ENCODE measurements at regions not wholly inside any gene's neighbourhood (a gene's known extent, or its start where the extent isn't known, plus 50 kb on each side); places are given as distances from the start of the nearest gene placed in this dataset.

DNA sequence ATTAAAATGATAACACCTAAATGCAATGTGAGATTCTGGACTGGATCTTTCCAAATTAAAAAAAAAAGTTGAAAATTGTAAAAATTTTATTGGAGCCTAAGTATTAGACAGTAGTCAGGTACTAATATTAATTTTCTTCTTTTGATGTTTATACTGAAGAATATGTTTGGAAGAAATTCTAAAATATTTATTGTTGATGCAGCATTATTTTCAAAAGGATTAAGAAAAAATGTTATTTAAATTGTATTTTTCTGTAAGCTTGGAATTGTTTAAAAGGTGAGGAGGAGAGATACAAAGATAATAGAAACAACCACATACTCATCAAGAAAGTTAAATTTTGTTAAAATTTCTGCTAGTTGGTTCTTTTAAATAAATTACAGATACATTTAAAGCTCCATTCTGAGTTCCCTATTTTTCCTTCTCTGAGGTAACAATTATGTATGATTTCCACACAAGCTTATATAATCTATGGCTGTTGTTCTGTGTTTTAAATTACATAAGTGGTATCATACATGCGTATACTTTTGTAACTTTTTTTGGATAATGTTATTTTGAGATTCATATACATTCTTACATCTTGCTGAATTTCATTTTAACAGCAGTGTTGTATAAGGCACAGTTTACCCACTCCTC lies 180.3 kb upstream of the RGS18 start:
- no peak for DNase-seq (ENCODE audit: low read depth)

DNA sequence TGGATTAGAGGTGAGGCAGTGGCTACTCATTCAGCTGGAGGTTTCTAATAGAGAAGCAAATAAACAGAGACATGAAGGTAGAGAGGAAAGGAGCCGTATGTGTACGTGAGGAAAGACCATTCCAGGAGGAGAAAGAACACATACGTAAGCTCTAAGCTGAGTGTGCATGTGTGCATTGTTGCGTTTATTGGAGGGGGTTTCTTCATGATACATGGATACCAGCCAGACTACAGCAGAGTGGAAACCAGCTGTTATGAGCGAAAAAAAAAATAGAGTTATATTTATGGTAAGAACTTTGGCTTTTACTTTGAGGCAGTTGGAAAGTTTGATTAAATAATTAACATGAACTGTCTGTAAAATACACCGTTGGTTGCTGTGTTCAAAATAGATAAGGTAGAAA lies 173.4 kb upstream of the RGS18 start:
- no peak for DNase-seq (ENCODE audit: low read depth)

DNA sequence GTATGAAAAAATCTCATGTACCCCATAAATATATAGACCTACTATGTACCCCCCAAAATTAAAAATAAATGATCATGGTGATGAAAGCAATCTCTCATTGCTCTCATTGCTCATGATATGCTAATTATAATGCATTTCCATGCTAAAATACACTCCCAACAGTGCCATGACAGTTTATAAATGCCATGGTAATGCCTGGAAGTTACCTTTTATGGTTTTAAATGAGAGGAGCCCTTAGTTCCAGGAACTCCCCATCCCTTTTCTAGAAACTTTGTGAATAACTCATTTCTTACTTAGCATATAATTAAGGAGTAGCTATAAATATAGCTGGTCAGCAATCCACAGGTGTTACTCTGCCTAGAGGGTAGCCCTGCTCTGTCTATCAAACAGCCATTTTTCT lies 166.1 kb upstream of the RGS18 start:
- no peak for DNase-seq (ENCODE audit: low read depth)

DNA sequence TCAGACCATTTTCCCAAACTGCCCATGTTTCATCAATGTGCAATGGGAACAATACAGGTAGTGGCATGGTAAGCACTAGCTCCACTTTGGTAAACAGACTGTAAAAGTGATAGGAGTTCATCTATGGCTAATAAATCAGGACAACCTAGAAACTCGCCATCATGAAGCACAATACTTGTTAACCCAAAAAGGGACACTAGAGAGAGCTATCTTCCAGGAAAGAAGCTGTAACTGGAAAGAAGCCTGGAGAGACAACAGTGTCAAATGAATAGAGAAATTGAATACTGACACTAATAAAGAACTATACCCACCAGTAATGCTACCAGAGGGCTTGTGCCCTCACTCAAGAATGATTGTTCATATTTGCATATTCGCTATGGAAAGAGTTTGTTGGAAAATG lies 164.7 kb upstream of the RGS18 start:
- DNase-seq (ENCODE audit: low read depth), result no peak

DNA sequence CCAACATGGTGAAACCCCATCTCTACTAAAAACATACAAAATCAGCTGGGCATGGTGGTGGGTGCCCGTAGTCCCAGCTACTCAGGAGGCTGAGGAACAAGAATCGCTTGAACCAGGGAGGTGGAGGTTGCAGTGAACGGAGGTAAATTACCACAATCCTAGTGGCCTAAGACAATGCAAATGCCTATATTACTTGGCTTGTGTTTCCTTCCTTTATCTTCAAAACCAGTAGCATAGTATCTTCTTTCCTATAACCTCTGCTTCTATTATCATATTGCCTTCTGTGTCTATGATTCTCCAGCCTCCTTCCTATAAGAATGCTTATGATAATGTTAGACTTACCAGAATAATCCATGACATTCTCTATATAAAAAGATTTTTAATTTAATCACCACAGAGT lies 156.2 kb upstream of the RGS18 start:
- no peak for DNase-seq (ENCODE audit: low read depth)

DNA sequence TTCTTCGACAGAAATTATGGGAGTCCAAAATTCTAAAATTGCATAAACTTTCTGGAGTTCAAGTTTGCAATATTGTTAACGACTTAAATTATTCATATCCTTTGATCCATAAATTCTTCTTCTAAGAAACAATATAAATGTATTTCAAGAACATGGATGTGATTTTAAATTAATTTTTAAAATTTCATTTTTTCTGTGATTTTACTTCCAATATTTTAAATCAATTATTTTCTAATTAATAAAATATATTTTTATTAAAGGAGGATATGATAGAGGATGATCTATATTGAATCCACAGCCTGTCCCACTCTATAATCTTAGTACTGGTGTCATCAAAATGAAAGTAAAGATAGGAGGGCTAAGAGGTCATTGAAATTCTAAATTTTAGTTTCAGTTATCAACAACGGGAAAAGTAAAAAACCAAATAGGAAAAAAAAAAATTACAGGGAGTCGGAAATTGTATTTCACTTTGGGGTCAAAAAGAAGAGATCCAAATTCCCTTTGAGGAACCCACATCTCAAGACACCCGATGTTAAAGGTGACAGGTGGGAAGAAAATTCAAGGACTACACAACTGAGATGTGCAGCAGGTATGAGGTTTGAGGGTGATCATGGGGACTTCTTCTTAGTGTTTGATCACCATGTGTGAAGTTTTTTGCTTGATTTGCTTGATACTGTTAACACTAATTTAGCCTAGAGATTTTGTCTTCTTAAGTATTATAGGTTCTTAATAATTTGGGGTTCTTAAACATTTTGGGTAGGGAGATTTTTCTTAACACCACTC lies 154.8 kb upstream of the RGS18 start:
- DNase-seq (ENCODE audit: low read depth), result no peak

DNA sequence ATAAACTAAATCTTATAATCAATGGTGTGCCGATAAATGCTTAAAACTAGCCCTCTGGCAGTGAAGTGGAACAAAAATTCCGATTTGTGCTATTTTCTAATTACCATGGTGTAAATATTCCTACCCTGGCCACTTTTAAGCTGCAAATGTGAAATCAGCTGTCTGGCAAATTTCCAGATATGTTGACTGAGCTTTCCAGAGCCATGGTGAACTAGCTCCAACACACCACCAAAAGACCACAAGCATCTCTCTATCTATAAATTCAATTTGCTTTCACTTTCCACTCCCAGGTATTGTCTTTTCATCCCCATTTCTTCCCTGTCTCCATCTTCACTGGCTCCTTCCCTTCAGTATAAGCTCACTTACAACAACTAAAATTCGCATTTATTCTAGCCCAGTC lies 152.3 kb upstream of the RGS18 start:
- DNase-seq (ENCODE audit: low read depth), result no peak

DNA sequence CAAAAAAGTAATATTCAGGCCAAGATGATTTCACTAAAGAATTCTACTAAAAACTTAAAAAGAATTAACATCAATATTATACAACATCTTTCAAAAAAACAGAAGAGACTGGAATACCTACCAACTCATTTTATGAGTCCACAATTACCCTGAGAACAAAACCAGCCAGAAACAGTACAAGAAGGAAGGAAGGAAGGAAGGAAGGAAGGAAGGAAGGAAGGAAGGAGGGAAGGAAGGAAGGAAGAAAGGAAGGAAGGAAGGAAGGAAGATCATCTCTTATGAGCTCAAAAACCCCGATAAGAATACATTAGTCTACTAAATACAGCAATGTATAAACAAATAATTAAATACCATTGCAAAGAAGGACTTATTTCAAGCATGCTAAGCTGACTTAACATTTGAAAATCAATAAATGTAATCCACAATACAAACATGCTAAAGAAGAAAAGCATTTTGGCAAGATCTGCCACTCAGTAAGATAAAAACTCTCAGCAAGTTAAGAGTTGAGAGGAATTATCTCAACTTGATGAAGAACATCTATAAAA lies 149.9 kb upstream of the RGS18 start:
- no peak for DNase-seq (ENCODE audit: low read depth)

DNA sequence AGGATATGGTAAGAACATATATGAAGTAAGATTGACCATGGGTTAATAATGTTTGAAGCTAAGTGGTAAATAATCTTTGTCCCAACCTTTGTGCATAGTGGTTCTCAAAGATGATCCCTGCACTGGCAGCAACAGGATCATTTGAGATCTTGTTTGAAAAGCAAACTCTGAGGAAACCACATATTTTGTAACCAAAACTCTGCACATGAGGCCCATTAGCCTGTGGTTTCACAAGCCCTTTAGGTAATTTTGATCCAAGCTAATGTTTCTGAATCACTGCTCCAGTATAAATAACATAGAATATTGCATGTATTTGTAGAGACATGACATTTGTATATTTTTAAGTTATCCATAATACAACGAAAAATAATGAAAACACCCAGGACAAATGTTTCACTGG lies 147.9 kb upstream of the RGS18 start:
- no peak for DNase-seq (ENCODE audit: low read depth)

DNA sequence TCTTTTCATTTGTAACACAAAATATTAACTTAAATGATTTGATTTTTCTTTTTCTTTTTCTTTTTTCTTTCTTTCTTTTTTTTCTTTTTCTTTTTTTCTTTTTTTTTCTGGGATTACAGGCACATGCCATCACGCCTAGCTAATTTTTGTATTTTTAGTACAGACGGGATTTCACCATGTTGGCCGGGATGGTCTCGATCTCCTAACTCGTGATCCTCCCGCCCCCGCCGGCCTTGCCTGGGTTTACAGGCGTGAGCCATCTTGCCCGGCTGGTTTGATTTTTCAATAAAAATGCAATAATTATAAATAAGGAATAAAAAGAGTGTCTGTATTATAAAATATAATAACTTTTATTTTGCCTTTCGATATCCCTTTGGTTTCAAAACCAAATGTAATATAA lies 146.7 kb upstream of the RGS18 start:
- no peak for DNase-seq (ENCODE audit: low read depth)

DNA sequence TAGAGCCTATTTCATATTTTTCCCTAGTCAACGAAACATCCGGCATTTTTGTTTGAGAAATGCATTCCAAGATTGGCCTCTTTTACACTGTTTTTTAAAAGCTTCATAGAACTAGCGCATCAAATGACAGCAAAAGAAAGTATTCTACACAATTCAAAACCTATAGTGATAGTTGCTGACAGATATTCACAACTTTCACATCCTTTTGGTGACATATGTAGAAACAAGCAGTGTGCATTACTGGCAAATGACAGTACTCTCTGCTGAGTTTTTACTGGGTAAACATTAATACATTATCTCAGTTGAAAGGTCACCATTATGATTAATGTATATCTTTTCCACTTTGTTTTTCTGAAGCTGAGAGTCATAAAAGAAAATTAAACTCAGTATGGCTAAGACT lies 135.4 kb upstream of the RGS18 start:
- no peak for DNase-seq (ENCODE audit: low read depth)

DNA sequence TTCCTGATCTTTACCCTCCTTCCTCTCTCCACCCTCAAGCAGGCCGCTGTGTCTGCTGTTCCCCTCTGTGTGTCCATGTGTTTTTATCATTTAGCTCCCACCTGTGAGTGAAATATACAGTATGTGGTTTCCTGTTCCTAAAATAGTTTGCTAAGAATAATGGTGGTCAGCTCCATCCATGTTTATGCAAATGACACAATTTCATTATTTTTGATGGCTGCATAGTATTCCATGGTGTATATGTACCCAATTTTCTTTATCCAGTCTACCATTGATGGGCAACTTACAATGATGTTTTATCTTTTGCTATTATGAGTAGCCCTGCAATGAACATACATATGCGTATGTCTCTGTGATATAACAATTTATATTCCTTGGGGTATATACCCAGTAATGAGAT lies 133.4 kb upstream of the RGS18 start:
- DNase-seq (ENCODE audit: low read depth), result no peak

DNA sequence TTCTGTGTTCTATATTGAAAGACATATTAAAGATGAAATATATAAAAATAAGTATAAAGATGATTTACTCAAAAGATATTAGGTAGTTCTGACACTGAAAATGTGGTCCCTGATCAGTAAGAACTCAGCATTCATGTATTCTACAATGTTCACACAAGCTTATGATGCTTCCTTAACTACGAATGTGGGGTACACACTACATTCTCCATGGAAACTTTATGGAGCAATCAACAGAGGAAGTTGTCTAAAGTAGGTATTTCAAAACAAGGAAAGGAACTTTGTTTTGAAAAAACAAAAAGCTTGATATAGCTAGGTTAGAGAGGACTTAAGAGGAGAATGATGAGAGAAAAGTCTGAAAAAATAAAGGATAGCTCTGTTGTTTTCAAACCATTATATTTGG lies 119.7 kb upstream of the RGS18 start:
- no peak for DNase-seq (ENCODE audit: low read depth)

DNA sequence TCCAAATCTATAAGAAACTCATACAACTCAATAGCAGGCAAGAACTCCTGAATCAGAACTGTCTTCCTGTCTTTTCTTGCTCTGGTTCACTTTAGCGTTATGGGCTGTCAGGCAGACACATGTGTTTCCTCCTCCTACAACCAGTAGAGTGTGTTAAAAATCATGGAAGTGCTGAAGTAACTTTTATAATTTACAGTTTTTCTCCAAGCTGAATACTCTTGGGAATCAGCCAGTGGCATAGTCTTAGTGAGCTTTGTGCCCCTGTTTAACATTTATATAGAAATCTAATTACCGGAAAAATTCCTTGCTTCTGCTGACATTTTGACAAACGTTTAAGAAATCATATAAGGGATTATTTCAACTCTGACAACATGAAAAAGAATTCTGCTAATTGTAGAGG lies 113.1 kb upstream of the RGS18 start:
- DNase-seq (ENCODE audit: low read depth), result no peak

DNA sequence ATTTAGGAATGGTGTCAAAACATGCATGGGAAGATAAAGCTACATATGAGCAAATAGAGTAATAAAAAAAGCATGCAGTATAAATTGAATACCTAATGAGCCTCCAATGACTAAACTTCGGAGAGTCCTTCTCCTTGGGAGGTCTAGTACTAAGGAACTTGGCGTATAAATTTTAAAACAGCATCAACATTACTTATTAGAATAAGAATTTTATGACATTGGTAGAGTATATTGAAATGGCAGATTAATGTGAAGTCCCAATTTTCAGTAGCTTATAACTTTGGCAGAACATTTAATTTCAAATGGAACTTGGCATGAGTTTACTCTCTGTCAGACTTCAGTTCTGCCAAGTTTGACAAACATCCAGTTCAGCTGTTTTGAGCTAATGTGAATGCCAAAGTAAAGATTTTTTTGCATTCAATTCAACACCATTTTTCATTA lies 104.7 kb upstream of the RGS18 start:
- no peak for DNase-seq (ENCODE audit: low read depth)

DNA sequence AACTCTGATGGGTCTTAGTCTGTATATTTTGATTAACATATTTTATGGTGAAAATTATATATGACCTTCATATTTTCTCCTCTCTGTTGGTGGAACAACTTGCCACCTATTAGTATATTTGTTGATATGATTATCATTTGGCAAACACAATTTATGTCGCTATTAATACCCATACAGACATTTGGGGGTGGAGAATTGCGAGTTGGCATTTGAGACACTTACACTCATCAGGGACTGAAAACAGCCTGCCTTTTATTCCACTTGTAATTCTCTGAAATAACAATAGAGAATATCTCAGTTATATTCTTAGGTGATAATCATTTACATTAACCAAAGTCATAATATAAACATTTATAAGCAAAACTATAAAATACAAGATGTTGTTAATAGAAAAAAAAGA lies 100.5 kb upstream of the RGS18 start:
- no peak for DNase-seq (ENCODE audit: low read depth)

DNA sequence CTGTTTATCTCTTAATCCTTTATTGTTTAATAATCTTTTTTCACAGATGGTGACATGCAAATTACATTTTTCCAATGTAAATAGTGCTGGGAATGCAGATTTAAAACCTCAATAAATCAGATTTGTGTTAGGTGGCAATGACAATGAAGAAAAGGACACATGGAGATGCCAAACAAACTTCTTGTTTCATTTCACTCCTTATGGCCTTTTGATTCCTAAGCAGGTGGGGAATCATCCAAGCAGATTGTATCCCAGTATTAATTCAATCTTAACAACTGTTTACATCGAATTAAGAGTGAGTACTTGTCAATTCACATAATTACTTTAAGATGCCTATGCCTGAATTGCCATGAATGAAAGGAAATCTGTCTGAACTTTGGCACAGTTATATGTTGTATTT lies 98.9 kb upstream of the RGS18 start:
- no peak for DNase-seq (ENCODE audit: low read depth)

DNA sequence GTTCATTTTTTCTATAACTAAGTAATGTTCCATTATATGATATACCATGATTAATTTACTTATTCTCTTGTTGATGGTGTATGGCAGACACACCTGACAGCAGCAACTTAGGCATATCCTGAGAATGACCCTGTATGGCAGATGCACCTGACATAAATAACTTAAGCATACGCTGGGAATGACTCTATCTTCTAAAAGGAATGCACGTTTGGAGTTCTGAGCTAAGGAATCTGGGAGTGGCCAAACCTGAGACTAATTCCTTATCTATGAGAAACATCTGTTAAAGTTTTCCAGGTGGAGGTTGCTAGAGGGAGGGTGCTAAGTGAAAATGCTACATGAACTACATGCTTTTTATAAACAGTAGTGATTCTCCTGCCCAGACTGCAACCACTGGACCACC lies 96.7 kb upstream of the RGS18 start:
- DNase-seq (ENCODE audit: low read depth), result no peak

DNA sequence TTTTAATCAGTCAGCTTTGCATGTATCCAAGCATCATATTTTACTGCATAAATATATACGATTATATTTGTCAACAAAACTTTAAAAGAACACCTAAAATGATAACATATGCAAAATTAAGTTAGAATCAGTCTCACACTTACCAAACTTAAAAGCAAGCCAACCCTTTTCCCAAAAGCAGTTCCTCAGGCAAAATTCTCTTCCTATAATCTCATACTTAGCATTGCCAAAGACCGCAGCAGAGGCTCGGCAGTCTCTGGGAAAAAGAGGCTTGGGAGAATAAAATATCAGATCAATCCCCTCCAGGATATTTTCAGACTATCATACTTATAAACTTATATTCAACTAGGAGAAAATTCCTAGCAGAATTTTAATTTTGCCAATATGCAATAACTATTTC lies 93.2 kb upstream of the RGS18 start:
- no peak for DNase-seq (ENCODE audit: low read depth)

DNA sequence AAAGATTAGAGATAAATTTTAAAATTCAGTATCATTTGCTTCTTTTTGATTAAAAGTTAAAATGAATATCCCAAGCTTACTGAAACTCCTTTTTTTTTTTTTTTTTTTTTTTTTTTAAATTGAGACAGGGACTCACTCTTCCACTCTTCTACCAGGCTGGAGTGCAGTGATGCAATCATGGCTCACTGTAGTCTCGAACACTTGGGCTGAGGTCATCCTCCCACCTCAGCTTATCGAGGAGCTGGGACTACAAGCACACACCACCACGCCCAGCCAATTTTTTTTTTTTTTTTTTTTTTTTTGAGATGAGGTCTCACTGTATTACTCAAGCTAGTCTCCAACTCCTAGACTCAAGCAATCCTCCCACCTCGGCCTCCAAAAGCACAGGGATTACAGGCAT lies 92.1 kb upstream of the RGS18 start:
- DNase-seq (ENCODE audit: low read depth), result no peak

DNA sequence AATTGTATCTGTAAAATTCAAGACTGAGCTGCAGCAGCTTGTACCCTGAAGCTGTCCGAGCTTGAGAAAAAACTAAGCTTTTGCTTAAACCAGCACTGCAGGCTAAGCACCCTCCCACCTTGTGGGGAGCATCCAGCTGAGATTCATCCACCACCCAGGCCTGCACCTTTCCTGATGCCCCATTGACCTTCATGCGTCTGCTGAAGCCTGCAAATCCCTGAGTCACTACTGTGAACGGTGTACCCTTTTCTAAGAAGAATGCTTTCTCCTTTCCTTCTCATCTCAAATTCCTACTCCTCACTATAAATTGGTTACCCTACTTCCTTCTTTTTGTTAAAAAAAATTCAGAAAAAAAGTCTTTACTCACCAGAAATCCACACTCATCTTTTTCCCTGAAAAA lies 90.9 kb upstream of the RGS18 start:
- DNase-seq (ENCODE audit: low read depth), result no peak

DNA sequence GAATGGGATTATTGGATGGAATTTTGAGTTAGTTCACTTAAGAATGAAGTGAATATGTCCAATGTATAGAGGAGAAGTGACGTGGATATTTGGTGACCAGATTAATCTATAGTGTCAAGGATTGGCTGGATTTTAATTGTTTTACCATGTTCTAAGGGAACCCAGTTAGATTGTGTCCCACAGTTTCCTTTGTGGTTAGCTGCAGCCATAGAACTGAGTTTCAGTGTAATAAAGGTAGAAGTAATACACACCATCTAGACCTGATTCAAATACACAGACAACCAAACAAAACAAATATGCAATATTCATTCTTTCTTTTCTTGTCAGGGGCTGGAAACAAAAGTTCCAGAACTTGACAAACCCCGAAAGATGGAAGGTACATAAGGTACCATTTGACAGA lies 88.0 kb upstream of the RGS18 start:
- no peak for DNase-seq (ENCODE audit: low read depth)

DNA sequence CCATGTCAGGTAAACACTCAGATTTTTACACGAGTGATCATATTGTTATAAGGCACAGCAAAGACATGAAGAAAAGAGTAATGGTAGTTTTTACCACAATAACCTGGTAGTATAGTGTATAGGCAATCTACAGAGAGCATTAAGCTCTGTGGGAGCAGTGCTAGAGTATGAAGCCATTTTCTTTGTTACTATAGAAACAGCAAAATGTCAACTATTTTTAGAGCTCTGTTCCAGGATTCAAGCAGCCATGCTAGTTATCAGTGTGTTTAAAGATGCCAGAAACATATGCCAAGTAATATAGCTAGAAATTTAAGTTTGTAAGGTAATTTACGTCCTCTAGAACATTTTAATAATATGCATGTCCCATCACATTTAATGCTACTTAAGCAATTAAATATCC lies 77.6 kb upstream of the RGS18 start:
- no peak for DNase-seq (ENCODE audit: low read depth)

DNA sequence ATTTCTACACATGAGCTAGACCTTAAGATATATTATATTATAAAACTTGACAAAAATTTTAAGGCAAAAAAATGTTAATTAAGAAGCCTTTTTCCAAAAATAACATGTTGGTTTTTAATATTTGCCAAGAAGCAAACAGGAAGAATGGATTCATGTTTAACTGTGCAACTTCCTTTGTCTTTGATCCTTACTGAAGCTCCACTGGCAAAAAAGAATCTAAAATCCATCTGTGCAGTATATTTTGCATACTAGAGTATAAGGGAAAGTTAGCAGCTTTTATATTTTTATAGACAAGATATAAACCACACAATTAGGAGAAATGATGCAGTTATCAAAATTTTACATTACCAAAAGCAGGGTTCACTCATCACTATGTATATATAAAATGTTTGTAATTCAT lies 76.9 kb upstream of the RGS18 start:
- DNase-seq (ENCODE audit: low read depth), result no peak

All from RPMI7951 (cell line).